Ureter (tissue), 1 donor: ENCODE measurements at regions not wholly inside any gene's neighbourhood (a gene's known extent, or its start where the extent isn't known, plus 50 kb on each side); places are given as distances from the start of the nearest gene placed in this dataset.

Source experiments
- DNase-seq: peaks from one replicate; pipeline ENCODE4 v3.0.0-alpha.2; 2020; ENCODE audit warnings: low spot score
- donor health status: DM: yes; HTN: yes; CAD: no.

GRCh38 chr7:51680594-51681399 is 364.2 kb upstream of the COBL start:
- DNase-seq: no peak

GRCh38 chr7:51679358-51679757 is 362.7 kb upstream of the COBL start:
- DNase-seq: no peak

GRCh38 chr7:51666751-51667150 is 350.1 kb upstream of the COBL start:
- DNase-seq: no peak

- no peak for DNase-seq
Measured at GRCh38 chr7:51666266-51666665, 349.7 kb upstream of the COBL start.

- no peak for DNase-seq
Measured at GRCh38 chr7:51665045-51665780, 348.6 kb upstream of the COBL start.

DNA sequence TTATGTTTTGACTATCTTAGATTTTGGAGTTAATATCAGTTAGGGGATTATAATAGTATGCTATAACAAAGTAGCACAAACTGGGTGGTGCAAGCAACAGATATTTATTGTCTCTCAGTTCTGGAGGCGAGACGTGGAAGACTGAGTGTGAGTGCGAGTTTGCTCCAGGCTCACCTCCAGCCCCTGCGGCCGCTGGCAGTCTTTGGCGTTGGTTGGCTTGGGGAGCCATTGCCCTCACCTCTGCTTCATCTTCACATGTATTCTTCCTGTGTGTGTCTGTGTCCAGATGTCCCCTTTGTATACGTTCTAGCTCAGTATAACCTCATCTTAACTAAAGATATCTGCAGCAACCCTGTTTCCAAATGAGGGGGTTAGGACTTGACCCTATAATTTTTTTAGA is 343.9 kb upstream of the COBL start:
- DNase-seq: no peak

DNA sequence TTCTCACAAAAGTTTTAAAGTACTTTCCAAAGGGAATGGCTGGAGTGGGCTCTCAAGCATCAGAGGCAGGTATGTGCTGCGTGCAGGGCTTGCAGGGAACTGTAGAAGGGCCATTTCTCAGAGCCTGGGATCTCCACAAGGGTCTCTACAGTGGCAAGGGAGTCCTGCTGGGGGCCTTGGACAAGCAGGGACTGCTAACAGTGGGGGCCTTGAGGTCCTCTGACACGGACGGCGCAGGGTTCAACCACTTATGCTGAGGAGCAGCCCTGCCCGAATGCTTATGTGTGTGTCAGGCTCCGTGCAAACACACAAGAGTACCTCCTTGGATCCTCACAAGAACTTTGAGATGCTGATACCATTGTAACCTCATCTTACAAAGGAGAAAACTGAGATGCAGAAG is 342.1 kb upstream of the COBL start:
- DNase-seq: no peak

- DNase-seq: peak; percentile 69
Measured at GRCh38 chr7:51647931-51648351, 331.3 kb upstream of the COBL start.

GRCh38 chr7:51647486-51647885 is 330.9 kb upstream of the COBL start:
- no peak for DNase-seq

- no peak for DNase-seq
Measured at GRCh38 chr7:51645702-51646298, 329.2 kb upstream of the COBL start.

GRCh38 chr7:51645255-51645654 is 328.6 kb upstream of the COBL start:
- DNase-seq: no peak

- DNase-seq: no peak
Measured at GRCh38 chr7:51644216-51644615, 327.6 kb upstream of the COBL start.

DNA sequence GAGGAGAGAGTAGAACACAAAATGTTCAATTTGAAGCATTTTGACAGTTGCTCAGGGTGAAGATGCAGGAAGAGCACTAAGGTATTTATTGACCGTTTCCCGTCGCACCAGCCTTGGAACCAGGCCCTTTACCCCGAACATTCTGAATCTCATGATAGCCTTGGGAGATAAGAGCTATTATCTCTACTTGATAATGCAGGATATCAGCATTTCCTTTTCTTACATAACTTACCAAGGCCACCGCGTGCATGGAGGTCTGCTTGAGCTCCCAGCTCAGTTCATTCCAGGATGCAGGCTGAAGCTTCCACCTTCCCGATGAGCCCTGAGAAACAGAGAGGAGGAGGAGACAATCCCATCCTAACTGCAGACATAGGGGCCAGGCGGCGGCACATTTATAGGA is 324.2 kb upstream of the COBL start:
- no peak for DNase-seq

DNA sequence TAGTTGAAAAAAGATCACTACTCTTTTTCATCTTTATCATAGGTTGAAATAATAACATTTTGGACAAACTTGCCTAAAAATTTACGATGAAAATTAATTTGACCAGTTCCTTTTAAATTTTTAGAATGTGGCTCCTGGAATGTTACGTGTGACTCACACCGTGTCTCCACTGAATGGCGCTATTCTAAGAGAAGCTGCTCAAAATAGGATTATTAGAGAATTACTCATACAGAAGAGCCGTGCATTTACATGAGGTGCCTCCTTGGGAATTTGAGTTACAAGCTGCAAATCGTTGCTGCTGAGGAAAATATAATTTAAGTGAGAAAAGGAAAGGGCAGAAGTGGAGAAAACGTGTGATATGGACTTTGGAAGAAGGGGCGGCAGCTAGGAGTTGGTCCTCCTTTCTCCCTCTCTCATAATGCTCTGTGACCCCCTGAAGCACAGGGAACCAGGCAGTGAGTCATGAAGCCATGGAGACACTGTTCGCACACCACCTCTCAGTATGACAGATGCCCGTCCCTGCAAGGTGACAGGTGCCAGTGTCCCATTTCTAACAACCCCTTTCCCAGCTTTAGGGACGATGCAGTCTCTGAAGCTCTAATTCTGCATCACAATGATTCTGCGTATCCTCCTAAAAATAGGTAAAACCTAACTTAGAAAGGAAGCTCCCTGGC is 323.2 kb upstream of the COBL start:
- DNase-seq: no peak

DNA sequence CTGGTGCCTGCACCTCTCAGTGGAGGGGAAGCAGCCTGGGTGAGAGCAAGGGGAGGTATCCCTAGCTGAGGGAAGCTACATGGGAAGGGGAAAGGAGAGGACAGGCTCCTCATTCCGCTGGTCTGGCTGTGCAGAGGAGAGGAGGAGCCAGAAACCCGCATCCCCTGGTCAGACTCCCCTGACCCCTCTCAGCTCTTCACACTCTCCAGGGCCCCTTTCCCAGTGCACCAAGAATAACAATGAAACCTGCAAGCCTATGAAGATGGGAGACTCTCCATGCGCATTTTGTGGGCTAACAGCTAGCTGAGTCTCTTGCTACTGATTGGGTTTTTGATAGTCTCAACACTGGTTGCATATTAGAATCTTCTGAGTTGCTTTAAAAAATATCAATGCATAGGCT is 319.9 kb upstream of the COBL start:
- DNase-seq: no peak

DNA sequence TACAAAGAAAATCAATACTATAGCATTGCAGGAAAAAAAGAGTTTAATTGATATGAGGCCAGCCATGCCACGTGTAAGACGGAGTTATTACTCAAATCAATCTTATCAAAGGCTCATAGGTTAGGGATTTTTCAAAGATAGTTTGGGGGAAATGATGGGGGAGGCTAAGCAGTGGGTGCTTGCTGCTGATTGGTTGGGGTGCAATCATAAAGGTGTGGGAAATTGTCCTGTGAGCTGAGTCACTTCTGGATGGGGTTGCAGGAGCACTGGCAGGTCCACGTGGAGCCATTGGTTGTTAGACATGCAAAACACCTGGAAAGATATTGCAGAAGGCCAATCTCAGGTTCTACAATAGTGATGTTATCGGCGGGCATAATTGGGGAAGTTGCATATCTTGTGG is 319.2 kb upstream of the COBL start:
- DNase-seq: no peak

GRCh38 chr7:51634538-51634937 is 317.9 kb upstream of the COBL start:
- no peak for DNase-seq

DNA sequence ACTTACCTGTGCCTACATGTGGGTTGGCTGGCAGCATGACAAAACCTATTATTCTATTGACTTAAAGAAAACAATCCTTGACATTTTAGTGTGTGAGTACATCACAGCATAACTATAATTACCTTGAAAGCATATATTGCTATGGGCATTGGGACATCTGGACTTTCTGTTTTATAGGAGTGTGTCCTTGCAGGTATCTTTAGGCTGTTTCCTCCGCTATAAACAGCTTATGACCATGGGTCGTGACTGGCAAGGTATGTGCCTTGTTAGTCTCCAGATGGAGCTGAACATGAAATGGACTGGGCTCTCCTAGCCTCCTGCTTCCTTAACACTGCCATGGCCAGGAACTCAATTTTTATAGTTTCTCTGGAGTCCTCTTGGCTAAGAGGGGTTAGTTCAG is 317.4 kb upstream of the COBL start:
- DNase-seq: no peak

- no peak for DNase-seq
Measured at GRCh38 chr7:51633596-51633995, 317.0 kb upstream of the COBL start.

DNA sequence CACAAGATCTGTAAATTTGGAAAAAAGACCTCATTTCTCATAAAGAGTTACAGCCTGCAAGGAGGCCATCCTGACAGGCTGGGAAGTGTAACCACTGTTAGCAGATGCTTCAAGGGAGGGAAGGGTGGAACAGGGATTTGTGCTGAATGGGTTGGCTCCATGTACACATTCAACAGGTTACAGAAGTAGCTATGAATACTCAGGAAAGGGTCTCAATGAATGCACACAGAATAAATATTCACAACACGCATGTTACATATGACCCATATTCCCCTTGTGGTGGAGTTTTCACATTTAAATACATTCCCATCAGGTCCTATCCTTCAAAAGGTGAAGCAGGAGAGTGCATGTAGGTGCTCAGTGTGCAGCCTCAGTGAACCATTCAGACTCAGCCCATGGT is 316.4 kb upstream of the COBL start:
- no peak for DNase-seq

GRCh38 chr7:51630933-51631332 is 314.3 kb upstream of the COBL start:
- no peak for DNase-seq

DNA sequence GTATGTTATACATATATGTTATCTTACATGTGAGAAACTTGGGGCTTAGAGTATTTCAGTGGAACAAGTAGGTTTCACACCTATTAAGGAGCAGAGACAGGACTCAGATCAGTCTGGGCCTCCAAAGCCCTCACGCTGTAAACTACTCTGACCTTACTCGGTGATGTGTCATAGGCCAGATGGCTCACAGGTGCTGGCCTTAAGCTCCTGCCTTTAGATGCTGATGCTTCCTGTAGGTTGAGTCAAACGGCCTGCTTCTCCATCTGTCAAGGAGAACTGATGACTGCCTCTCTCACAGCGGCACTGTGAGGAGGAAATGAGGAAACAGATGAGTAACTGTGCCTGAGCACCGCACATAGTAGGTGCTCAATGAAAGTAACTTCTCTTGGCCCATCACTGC is 312.6 kb upstream of the COBL start:
- no peak for DNase-seq
